ENCODE measurements at regions not wholly inside any gene's neighbourhood (a gene's known extent, or its start where the extent isn't known, plus 50 kb on each side); places are given as distances from the start of the nearest gene placed in this dataset.

GRCh38 chr3:71910108-71910507, 125.2 kb upstream of the PROK2 start:
- no peak for ATAC-seq
- Histone ChIP-seq H3K36me3 (no peaks in the 10 kb centered on the region), H3K27me3 (no peaks in the 10 kb centered on the region), H3K27ac (no peak overlapping the region), H3K4me1 (no peaks in the 10 kb centered on the region), H3K4me3 (no peak overlapping the region), H3K9me3 (no peaks in the 10 kb centered on the region)
- no peak for FAIRE-seq
- DNase-seq = no peak
- 88 to 90% methylated on average over 4 of the region's 4 CpGs for WGBS, 2 donors
- intact Hi-C loops (cut with DNase I) = no loop called here
- no peak for TF ChIP-seq CTCF (IDR thresholded peaks at IDR 0.05)

DNA sequence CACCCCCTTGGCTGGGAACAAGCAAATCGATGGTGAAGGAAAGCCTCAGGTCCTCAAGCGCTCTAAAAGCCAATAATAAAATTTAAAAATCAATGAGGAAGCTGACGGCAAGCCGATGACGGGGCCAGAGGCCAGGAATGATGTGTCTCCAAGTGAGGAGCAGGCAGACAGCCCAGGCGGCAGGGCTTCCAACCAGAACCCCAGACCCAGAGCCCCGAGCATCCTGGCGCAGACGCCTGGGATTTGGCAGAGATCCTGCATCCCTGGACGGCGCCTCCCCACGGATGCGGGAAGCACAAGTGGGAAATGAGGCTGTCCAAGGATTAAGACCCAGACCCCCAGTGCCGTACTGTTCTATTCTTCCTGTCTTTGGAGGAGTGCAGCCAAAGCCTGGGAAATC, 123.0 kb upstream of the PROK2 start:
- DNase-seq = peak in 1 of 6 donors; percentile 57
- no peaks in the 10 kb centered on the region for H3K36me3 ChIP-seq
- H3K9me3 ChIP-seq = no peaks in the 10 kb centered on the region
- ATAC-seq = no peak
- FAIRE-seq = no peak
- no peak overlapping the region for H3K27ac ChIP-seq
- TF ChIP-seq CTCF (IDR thresholded peaks at IDR 0.05) = no peak
- H3K4me1 ChIP-seq = no peaks in the 10 kb centered on the region
- intact Hi-C loops (cut with DNase I) = no loop called here
- no peaks in the 10 kb centered on the region for H3K27me3 ChIP-seq
- 61 to 65% methylated on average over 14 of the region's 14 CpGs for WGBS, 2 donors
- no peak overlapping the region for H3K4me3 ChIP-seq

DNA sequence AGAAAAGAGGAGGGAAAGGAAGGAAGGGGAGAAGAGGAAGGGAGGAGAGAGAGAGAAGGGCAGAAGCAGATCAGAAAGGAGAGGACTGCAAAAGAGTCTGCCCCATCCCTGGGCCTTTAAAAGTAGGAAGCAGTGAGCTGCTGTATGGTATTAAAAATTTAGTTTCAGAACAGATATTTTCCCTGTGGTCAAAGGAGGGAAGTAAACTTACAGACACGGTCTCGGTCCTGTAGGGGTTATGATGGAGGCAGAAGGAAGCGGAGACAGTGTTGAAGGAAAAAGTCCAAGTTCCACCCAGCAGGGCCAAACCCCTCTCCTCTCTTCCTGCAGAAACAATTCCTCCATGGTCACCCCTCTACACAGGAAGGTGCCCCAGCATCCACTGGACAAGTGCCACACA, 122.0 kb upstream of the PROK2 start:
- ATAC-seq (peak in 1 of 4 donors; percentile 46), DNase-seq (no peak), FAIRE-seq (no peak)
- Histone ChIP-seq H3K27ac (no peak overlapping the region), H3K36me3 (no peaks in the 10 kb centered on the region), H3K4me1 (no peaks in the 10 kb centered on the region), H3K27me3 (no peaks in the 10 kb centered on the region), H3K9me3 (no peaks in the 10 kb centered on the region), H3K4me3 (no peak overlapping the region)
- intact Hi-C loops (cut with DNase I) = no loop called here
- 82 to 96% methylated on average over 3 of the region's 3 CpGs for WGBS, 2 donors
- no peak for TF ChIP-seq CTCF (IDR thresholded peaks at IDR 0.05)

DNA sequence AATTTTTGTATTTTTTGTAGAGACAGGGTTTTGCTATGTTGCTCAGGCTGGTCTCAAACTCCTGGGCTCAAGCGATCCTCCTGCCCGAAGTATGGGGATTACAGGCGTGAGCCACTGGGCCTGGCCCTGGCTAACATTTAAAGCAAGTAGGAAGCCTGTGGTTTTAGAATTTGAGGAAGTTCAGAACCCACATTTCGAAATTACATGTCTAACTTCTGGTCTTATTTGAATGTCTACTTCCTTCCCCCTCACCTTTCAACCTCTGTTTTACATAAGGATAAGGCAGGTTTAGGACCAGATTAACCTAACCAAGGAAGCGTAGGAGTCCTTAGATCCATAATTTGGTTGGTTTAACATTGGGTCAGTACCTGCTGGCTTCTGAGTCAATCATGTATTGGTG, 120.5 kb upstream of the PROK2 start:
- FAIRE-seq (no peak), ATAC-seq (peak in 2 of 4 donors; percentile 42 to 66), DNase-seq (no peak)
- H3K27me3 ChIP-seq = no peaks in the 10 kb centered on the region
- TF ChIP-seq CTCF (IDR thresholded peaks at IDR 0.05) = no peak
- no peak overlapping the region for H3K27ac ChIP-seq
- 88 to 89% methylated on average over 5 of the region's 5 CpGs for WGBS, 2 donors
- H3K9me3 ChIP-seq = no peaks in the 10 kb centered on the region
- no peaks in the 10 kb centered on the region for H3K36me3 ChIP-seq
- intact Hi-C loops (cut with DNase I) = no loop called here
- H3K4me1 ChIP-seq = no peaks in the 10 kb centered on the region
- H3K4me3 ChIP-seq = no peak overlapping the region

GRCh38 chr3:71903936-71904335, 119.0 kb upstream of the PROK2 start:
- intact Hi-C loops (cut with DNase I) = no loop called here
- 79 to 88% methylated on average over 6 of the region's 6 CpGs for WGBS, 2 donors
- no peak for FAIRE-seq

More at GRCh38 chr3:71903936-71904335, 119.0 kb upstream of the PROK2 start:
- ATAC-seq (no peak), DNase-seq (no peak)
- no peak overlapping the region for H3K27ac ChIP-seq
- H3K36me3 ChIP-seq = no peaks in the 10 kb centered on the region
- H3K4me1 ChIP-seq = no peaks in the 10 kb centered on the region
- TF ChIP-seq CTCF (IDR thresholded peaks at IDR 0.05) = no peak
- no peaks in the 10 kb centered on the region for H3K27me3 ChIP-seq
- H3K9me3 ChIP-seq = no peaks in the 10 kb centered on the region
- H3K4me3 ChIP-seq = no peak overlapping the region
